H1 (cell line): ENCODE measurements at regions not wholly inside any gene's neighbourhood (a gene's known extent, or its start where the extent isn't known, plus 50 kb on each side); places are given as distances from the start of the nearest gene placed in this dataset.
"Not testable (repeated sequence)": the region's sequence is repeated elsewhere in the genome, so short reads cannot be mapped to it uniquely, and the experiment has no call there.

Source experiments
- CTCF ChIA-PET: fragments of 300-600 bp; sonication (Branson Sonifier 250); formaldehyde crosslinking; loops from one replicate; lab custom pipeline; 2021; ENCODE audit not compliant: partially characterized antibody; lab: Charles Lee
- POLR2A ChIA-PET: fragments of 300-600 bp; sonication (Branson Sonifier 250); formaldehyde crosslinking; loops from one replicate; lab custom pipeline; 2021; ENCODE audit warnings: inconsistent platforms; ENCODE audit not compliant: partially characterized antibody; lab: Charles Lee
- DNase-seq, 2 experiments: peaks; one replicate each; pipeline versions ENCODE4 v3.0.0 to v3.0.0-alpha.2; 2010 to 2022; ENCODE audit warnings: low spot score in 2 of 2, low read depth in 1 of 2, mixed read lengths in 1 of 2
- FAIRE-seq: peaks from 2 replicates; lab custom pipeline; 2011; peaks lifted over from hg19 to GRCh38; lab: Jason Lieb, UNC
- H2AFZ ChIP-seq: 2 replicates; pipeline ENCODE4 v1.8.1; 2012; ENCODE audit warnings: low read length, inconsistent platforms
- H2AK5ac ChIP-seq: 2 replicates; pipeline ENCODE4 v1.6.1; 2013; ENCODE audit warnings: low read depth, low read length
- H2BK120ac ChIP-seq: replicated peaks from 2 replicates; pipeline ENCODE3; 2013; ENCODE audit warnings: low read depth, low read length, inconsistent platforms
- H2BK12ac ChIP-seq: 2 replicates; pipeline ENCODE4 v1.6.1; 2013; ENCODE audit warnings: low read depth, low read length
- H2BK15ac ChIP-seq: 2 replicates; pipeline ENCODE4 v1.6.1; 2013; ENCODE audit warnings: low read length
- H2BK20ac ChIP-seq: 2 replicates; pipeline ENCODE4 v1.6.1; 2013; ENCODE audit warnings: low read length
- H2BK5ac ChIP-seq: 2 replicates; pipeline ENCODE4 v1.6.1; 2013; ENCODE audit warnings: low read depth, low read length
- H3K14ac ChIP-seq: 2 replicates; pipeline ENCODE4 v1.6.1; 2013; ENCODE audit warnings: inconsistent platforms; ENCODE audit not compliant: insufficient read length
- H3K18ac ChIP-seq: 2 replicates; pipeline ENCODE4 v1.6.1; 2013; ENCODE audit warnings: low read length; ENCODE audit errors: extremely low read depth
- H3K23ac ChIP-seq: 2 replicates; pipeline ENCODE4 v1.6.1; 2013; ENCODE audit warnings: inconsistent platforms; ENCODE audit not compliant: insufficient read length
- H3K23me2 ChIP-seq: 2 replicates; pipeline ENCODE4 v1.6.1; 2013; ENCODE audit warnings: low read depth, low read length
- H3K27ac ChIP-seq: 2 replicates; pipeline ENCODE4 v1.6.1; 2011; ENCODE audit warnings: low read depth, low read length, inconsistent platforms
- H3K27me3 ChIP-seq, 4 experiments: replicated peaks in 1 of 4; 1 replicate in 1 of 4; 2 replicates in 3 of 4; pipeline versions ENCODE4 v1.6.1 to v1.8.1; 2011 to 2013; ENCODE audit warnings: low read length in 3 of 4, mild to moderate bottlenecking in 3 of 4, inconsistent platforms in 2 of 4, mixed read lengths in 2 of 4, moderate library complexity in 1 of 4; ENCODE audit not compliant: control insufficient read depth in 3 of 4, insufficient read depth in 3 of 4; ENCODE audit errors: extremely low read depth in 1 of 4
- H3K36me3 ChIP-seq, 4 experiments: 2 replicates each; pipeline versions ENCODE4 v1.6.1 to v1.8.1; 2011 to 2013; ENCODE audit warnings: mild to moderate bottlenecking in 4 of 4, low read length in 3 of 4, moderate library complexity in 2 of 4, control low read depth in 1 of 4, inconsistent platforms in 1 of 4; ENCODE audit not compliant: insufficient read depth in 4 of 4, control insufficient read depth in 2 of 4
- H3K4ac ChIP-seq: replicated peaks from 2 replicates; pipeline ENCODE3; 2013; ENCODE audit warnings: low read length, low read depth, mixed read lengths, inconsistent platforms; ENCODE audit not compliant: insufficient read length
- H3K4me1 ChIP-seq, 4 experiments: replicated peaks in 1 of 4; 1 replicate in 1 of 4; 2 replicates in 3 of 4; pipeline versions ENCODE4 v1.6.1 to v1.8.1; 2011 to 2013; ENCODE audit warnings: low read length in 3 of 4, inconsistent platforms in 2 of 4, mixed read lengths in 1 of 4; ENCODE audit not compliant: insufficient read depth in 4 of 4, control insufficient read depth in 3 of 4
- H3K4me2 ChIP-seq, 2 experiments: 2 replicates each; pipeline versions ENCODE4 v1.6.1 to v1.8.1; 2011 to 2013; ENCODE audit warnings: low read depth in 2 of 2, low read length in 2 of 2, control low read depth in 1 of 2, inconsistent platforms in 1 of 2, mild to moderate bottlenecking in 1 of 2; ENCODE audit not compliant: insufficient read depth in 1 of 2
- H3K4me3 ChIP-seq, 4 experiments: fragments of 200-600, 300-600 bp in 1 of 4; sonication (generic), shearing (Covaris generic), sonication (Bioruptor Twin) in 1 of 4; 2 replicates each; pipeline versions ENCODE4 v1.5.1 to v1.8.1; 2011 to 2016; ENCODE audit warnings: low read length in 4 of 4, low read depth in 3 of 4, control low read depth in 2 of 4, inconsistent platforms in 2 of 4, mild to moderate bottlenecking in 2 of 4, mixed read lengths in 1 of 4, moderate library complexity in 1 of 4; ENCODE audit not compliant: insufficient read depth in 2 of 4; ENCODE audit errors: extremely low read depth in 1 of 4
- H3K56ac ChIP-seq: replicated peaks from 2 replicates; pipeline ENCODE3; 2013; ENCODE audit warnings: low read depth, mild to moderate bottlenecking, mixed read lengths, low read length, inconsistent platforms; ENCODE audit not compliant: insufficient read length
- H3K79me1 ChIP-seq: 2 replicates; pipeline ENCODE4 v1.6.1; 2013; ENCODE audit warnings: low read depth, low read length, control low read depth
- H3K79me2 ChIP-seq, 2 experiments: 2 replicates each; pipeline versions ENCODE4 v1.6.1 to v1.8.1; 2012 to 2013; ENCODE audit warnings: low read length in 2 of 2, mild to moderate bottlenecking in 2 of 2, inconsistent platforms in 1 of 2; ENCODE audit not compliant: insufficient read depth in 2 of 2, control insufficient read depth in 1 of 2
- H3K9ac ChIP-seq, 4 experiments: replicated peaks in 1 of 4; 1 replicate in 1 of 4; 2 replicates in 3 of 4; pipeline versions ENCODE4 v1.6.1 to v1.8.1; 2011 to 2013; ENCODE audit warnings: low read depth in 3 of 4, low read length in 3 of 4, control low read depth in 2 of 4, mild to moderate bottlenecking in 2 of 4, moderate library complexity in 2 of 4, inconsistent platforms in 1 of 4; ENCODE audit errors: extremely low read depth in 1 of 4
- H3K9me3 ChIP-seq, 2 experiments: 2 replicates each; pipeline versions ENCODE4 v1.6.1 to v1.8.1; 2012 to 2013; ENCODE audit warnings: mild to moderate bottlenecking in 2 of 2, moderate library complexity in 2 of 2, control low read depth in 1 of 2, inconsistent platforms in 1 of 2, low read depth in 1 of 2, low read length in 1 of 2, mixed read lengths in 1 of 2; ENCODE audit not compliant: insufficient read depth in 2 of 2
- H4K20me1 ChIP-seq, 2 experiments: replicated peaks in 1 of 2; 2 replicates each; pipeline versions ENCODE3 to v1.8.1; 2011 to 2013; ENCODE audit warnings: inconsistent platforms in 2 of 2, low read length in 2 of 2, mild to moderate bottlenecking in 1 of 2; ENCODE audit not compliant: insufficient read depth in 2 of 2, control insufficient read depth in 1 of 2
- H4K5ac ChIP-seq: 2 replicates; pipeline ENCODE4 v1.6.1; 2013; ENCODE audit warnings: low read length, low read depth, mixed read lengths, inconsistent platforms; ENCODE audit not compliant: insufficient read length
- H4K8ac ChIP-seq: 2 replicates; pipeline ENCODE4 v1.8.0; 2013; ENCODE audit warnings: mild to moderate bottlenecking, moderate library complexity, low read length, inconsistent platforms; ENCODE audit not compliant: insufficient read depth; ENCODE audit errors: extremely low read depth
- H4K91ac ChIP-seq: replicated peaks from 2 replicates; pipeline ENCODE3; 2013; ENCODE audit warnings: low read length, mixed read lengths, inconsistent platforms; ENCODE audit not compliant: insufficient read length
- WGBS, 2 experiments: shearing (Covaris generic) in 1 of 2; methylation state at CpG; one replicate each; pipeline versions ENCODE4 v1.1.6 to v1.1.7; 2013 to 2015; ENCODE audit warnings: low lambda C conversion rate in 2 of 2, mixed read lengths in 2 of 2, inconsistent platforms in 1 of 2, low coverage in 1 of 2, missing lambda C conversion rate in 1 of 2; ENCODE audit not compliant: insufficient replicate concordance in 2 of 2, insufficient coverage in 1 of 2, insufficient read length in 1 of 2; ENCODE audit errors: extremely low coverage in 1 of 2, missing lambda C conversion rate in 1 of 2; 5-methylcytosine and 5-hydroxymethylcytosine counted together

- H3K79me2 ChIP-seq, H2BK5ac ChIP-seq, H2BK15ac ChIP-seq, H3K4me3 ChIP-seq, H2AFZ ChIP-seq, H4K91ac ChIP-seq, H2BK12ac ChIP-seq, H4K8ac ChIP-seq, H3K23ac ChIP-seq, H4K5ac ChIP-seq, H3K36me3 ChIP-seq, H3K14ac ChIP-seq, H3K9ac ChIP-seq, H4K20me1 ChIP-seq, DNase-seq, H3K27ac ChIP-seq, H3K23me2 ChIP-seq, H3K18ac ChIP-seq, H2BK20ac ChIP-seq, H3K9me3 ChIP-seq, H3K56ac ChIP-seq, H2BK120ac ChIP-seq, H2AK5ac ChIP-seq, H3K4ac ChIP-seq, H3K27me3 ChIP-seq, H3K4me1 ChIP-seq, H3K79me1 ChIP-seq, CTCF ChIA-PET, POLR2A ChIA-PET, H3K4me2 ChIP-seq, FAIRE-seq: not testable (repeated sequence)
- WGBS, 2 experiments, result 96% methylated on average over 3 of the region's 3 CpGs; no CpG with 5 or more reads in 1 of the 2 experiments
Measured at GRCh38 chr14:27831978-27832377, 934.6 kb upstream of the FOXG1 start.

GRCh38 chr14:27833001-27833400 is 933.6 kb upstream of the FOXG1 start:
- H3K23ac ChIP-seq, H3K4ac ChIP-seq, H3K14ac ChIP-seq, H2AK5ac ChIP-seq, FAIRE-seq, H3K23me2 ChIP-seq, H4K20me1 ChIP-seq, H3K9me3 ChIP-seq, H3K27ac ChIP-seq, H3K27me3 ChIP-seq, H2BK120ac ChIP-seq, H3K79me1 ChIP-seq, H3K9ac ChIP-seq, H3K4me2 ChIP-seq, H4K5ac ChIP-seq, H2BK20ac ChIP-seq, H2BK15ac ChIP-seq, H3K4me3 ChIP-seq, H3K4me1 ChIP-seq, H4K8ac ChIP-seq, H3K18ac ChIP-seq, H2BK12ac ChIP-seq, H3K56ac ChIP-seq, DNase-seq, H4K91ac ChIP-seq, H2BK5ac ChIP-seq, POLR2A ChIA-PET, H3K36me3 ChIP-seq, H3K79me2 ChIP-seq, H2AFZ ChIP-seq, CTCF ChIA-PET: not testable (repeated sequence)
- 88% methylated on average over 5 of the region's 5 CpGs; no CpG with 5 or more reads in 1 of the 2 experiments for WGBS, 2 experiments
